ENCODE measurements at regions not wholly inside any gene's neighbourhood (a gene's known extent, or its start where the extent isn't known, plus 50 kb on each side); places are given as distances from the start of the nearest gene placed in this dataset.

DNA sequence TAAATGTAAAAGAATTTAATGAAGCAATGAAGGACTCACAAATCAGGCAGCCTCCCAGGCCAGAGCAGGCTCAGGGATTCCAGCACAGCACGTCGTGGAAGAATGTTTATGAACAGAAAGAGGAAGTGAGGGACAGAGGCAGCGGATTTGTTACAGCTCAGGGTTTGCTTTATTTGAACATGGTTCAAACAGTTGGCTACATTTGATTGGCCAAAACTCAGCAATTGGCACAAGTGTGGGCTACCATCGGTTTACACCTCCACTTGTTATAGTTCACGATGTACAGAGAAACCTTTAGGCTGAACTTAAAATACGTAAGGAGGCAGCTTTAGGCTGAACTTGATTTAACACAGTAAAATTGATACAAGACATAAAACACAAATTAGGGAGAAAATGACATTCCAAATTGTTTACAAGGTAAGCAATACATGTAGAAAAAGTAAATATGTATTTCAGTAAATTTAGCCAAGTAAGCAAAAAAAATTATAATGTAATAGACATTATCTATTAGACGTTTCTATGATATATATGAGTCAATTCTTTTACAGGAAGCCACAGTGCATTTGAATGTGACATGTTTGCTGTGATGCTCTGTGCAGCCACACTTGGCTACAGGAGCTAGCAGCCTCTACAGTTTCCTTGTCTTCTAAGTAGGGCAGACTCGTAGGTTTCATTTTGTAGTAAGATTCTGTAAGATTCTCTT, 126.5 kb downstream of the ADSS2 start:
- no peak for ATAC-seq
- H3K4me1 ChIP-seq (ENCODE audit: control insufficient read depth, insufficient read depth, low read length) = peaks cover 12% of the 10 kb centered on the region

GRCh38 chr1:244326757-244327156, 125.0 kb downstream of the ADSS2 start:
- Histone ChIP-seq H3K27me3 (ENCODE audit: control insufficient read depth, insufficient read depth, low read length) (no peaks in the 10 kb centered on the region), H3K9me3 (ENCODE audit: control insufficient read depth, insufficient read depth, low read depth, low read length) (no peaks in the 10 kb centered on the region), H3K4me1 (ENCODE audit: control insufficient read depth, insufficient read depth, low read length) (peaks cover 12% of the 10 kb centered on the region), H3K36me3 (ENCODE audit: control insufficient read depth, insufficient read depth, low read length) (no peaks in the 10 kb centered on the region), H3K27ac (ENCODE audit: low read length) (no peak overlapping the region), H3K4me3 (ENCODE audit: low read depth in 2 of 2, low read length in 2 of 2) (no peak overlapping the region)
- ATAC-seq = no peak
- in situ Hi-C loops (cut with HindIII; ENCODE audit: low pct_unique_long_range_greater_than_20kb, low sequenced_read_pairs) = no loop called here
- POLR2A ChIA-PET = no interaction called here
- CTCF ChIA-PET = no interaction called here
- no peak for DNase-seq (ENCODE audit: low read depth, low spot score)
- intact Hi-C loops (cut with micrococcal nuclease; ENCODE audit: unreplicated experiment) = loop anchor here (10.0 kb wide), 1 partner anchor 108 kb away; no protein-coding TSS in a partner anchor
- BruUV-seq (replicated peaks) = no TSS peak
- no peak for TF ChIP-seq POLR2AphosphoS5 (IDR thresholded peaks at IDR 0.05; ENCODE audit: low read depth, low read length)
- TF ChIP-seq CTCF (IDR thresholded peaks at IDR 0.05) = no peak
- TF ChIP-seq SIN3A (IDR thresholded peaks at IDR 0.05; ENCODE audit: borderline replicate concordance, insufficient read depth, low read depth, low read length) = no peak
- no peak for TF ChIP-seq TCF7L2 (IDR thresholded peaks at IDR 0.05; ENCODE audit: low read depth, low read length)
- TF ChIP-seq, protein P1, sequence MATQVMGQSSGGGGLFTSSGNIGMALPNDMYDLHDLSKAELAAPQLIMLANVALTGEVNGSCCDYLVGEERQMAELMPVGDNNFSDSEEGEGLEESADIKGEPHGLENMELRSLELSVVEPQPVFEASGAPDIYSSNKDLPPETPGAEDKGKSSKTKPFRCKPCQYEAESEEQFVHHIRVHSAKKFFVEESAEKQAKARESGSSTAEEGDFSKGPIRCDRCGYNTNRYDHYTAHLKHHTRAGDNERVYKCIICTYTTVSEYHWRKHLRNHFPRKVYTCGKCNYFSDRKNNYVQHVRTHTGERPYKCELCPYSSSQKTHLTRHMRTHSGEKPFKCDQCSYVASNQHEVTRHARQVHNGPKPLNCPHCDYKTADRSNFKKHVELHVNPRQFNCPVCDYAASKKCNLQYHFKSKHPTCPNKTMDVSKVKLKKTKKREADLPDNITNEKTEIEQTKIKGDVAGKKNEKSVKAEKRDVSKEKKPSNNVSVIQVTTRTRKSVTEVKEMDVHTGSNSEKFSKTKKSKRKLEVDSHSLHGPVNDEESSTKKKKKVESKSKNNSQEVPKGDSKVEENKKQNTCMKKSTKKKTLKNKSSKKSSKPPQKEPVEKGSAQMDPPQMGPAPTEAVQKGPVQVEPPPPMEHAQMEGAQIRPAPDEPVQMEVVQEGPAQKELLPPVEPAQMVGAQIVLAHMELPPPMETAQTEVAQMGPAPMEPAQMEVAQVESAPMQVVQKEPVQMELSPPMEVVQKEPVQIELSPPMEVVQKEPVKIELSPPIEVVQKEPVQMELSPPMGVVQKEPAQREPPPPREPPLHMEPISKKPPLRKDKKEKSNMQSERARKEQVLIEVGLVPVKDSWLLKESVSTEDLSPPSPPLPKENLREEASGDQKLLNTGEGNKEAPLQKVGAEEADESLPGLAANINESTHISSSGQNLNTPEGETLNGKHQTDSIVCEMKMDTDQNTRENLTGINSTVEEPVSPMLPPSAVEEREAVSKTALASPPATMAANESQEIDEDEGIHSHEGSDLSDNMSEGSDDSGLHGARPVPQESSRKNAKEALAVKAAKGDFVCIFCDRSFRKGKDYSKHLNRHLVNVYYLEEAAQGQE (IDR thresholded peaks at IDR 0.05; ENCODE audit: insufficient read depth in 1 of 2, low read depth in 2 of 2, low read length in 1 of 2) = no peak

More for the DNA sequence above, 126.5 kb downstream of the ADSS2 start:
- no peak for DNase-seq (ENCODE audit: low read depth, low spot score)
- Histone ChIP-seq H3K36me3 (ENCODE audit: control insufficient read depth, insufficient read depth, low read length) (no peaks in the 10 kb centered on the region), H3K9me3 (ENCODE audit: control insufficient read depth, insufficient read depth, low read depth, low read length) (no peaks in the 10 kb centered on the region), H3K27ac (ENCODE audit: low read length) (no peak overlapping the region), H3K27me3 (ENCODE audit: control insufficient read depth, insufficient read depth, low read length) (no peaks in the 10 kb centered on the region), H3K4me3 (ENCODE audit: low read depth in 2 of 2, low read length in 2 of 2) (no peak overlapping the region)
- TF ChIP-seq, protein P1 (IDR thresholded peaks at IDR 0.05; ENCODE audit: insufficient read depth in 1 of 2, low read depth in 2 of 2, low read length in 1 of 2) = no peak
- TF ChIP-seq SIN3A (IDR thresholded peaks at IDR 0.05; ENCODE audit: borderline replicate concordance, insufficient read depth, low read depth, low read length) = no peak
- no peak for TF ChIP-seq TCF7L2 (IDR thresholded peaks at IDR 0.05; ENCODE audit: low read depth, low read length)
- TF ChIP-seq POLR2AphosphoS5 (IDR thresholded peaks at IDR 0.05; ENCODE audit: low read depth, low read length) = no peak
- no peak for TF ChIP-seq CTCF (IDR thresholded peaks at IDR 0.05)
- ChIA-PET POLR2A (no interaction called here), CTCF (interaction anchor here (1.3 kb wide), 1 partner anchor 26 kb away, joined by 5 read pairs; no protein-coding TSS in a partner anchor)
- no TSS peak for BruUV-seq (replicated peaks)
- in situ Hi-C loops (cut with HindIII; ENCODE audit: low pct_unique_long_range_greater_than_20kb, low sequenced_read_pairs) (no loop called here), intact Hi-C loops (cut with micrococcal nuclease; ENCODE audit: unreplicated experiment) (loop anchor here (10.0 kb wide), 1 partner anchor 110 kb away; no protein-coding TSS in a partner anchor)

Measured in Panc1 (cell line).